HG03442 (cell line): ENCODE measurements at regions not wholly inside any gene's neighbourhood (a gene's known extent, or its start where the extent isn't known, plus 50 kb on each side); places are given as distances from the start of the nearest gene placed in this dataset.
"Not testable (repeated sequence)": the region's sequence is repeated elsewhere in the genome, so short reads cannot be mapped to it uniquely, and the experiment has no call there.

Experiments used
- ATAC-seq: cut with Tn5 transposase; IDR thresholded peaks from one replicate; pipeline ENCODE4 v1.9.1; 2021; ENCODE audit warnings: mild to moderate bottlenecking, moderate library complexity; ENCODE audit not compliant: unreplicated experiment

DNA sequence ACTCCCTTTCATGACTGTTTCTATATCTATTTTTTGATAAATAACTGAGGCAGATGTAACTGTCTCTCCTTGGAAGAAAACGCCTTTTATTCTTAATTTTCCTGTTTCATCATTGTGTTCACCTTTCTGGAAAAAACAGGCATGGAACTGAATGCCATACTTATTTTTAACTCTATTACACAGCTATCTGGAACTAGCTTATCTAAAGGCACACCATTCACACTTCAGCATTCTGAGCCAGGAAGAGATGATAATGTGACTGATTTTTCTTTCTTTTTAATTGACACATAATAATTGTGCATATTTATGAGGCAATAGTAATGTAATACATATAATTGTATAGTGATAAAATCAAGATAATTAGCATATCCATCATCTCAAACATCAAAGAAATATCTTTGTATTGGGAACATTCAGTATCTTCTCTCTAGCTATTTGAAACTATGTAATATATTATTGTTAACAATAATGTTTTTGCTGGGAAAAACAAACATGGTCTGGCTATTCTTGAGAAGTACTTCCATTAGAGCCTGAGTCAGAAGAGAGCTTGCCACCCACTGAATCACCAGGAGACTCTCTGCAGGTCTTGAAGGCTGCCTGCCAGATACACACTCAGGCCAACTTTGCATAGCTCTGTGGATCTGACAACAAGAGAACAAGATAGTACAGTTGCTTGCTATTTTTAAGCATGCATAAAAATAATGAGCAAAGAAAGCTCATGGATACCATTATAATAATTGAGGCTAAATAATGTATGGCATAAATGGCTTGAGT is 501.0 kb upstream of the EDIL3 start:
- no peak for ATAC-seq

DNA sequence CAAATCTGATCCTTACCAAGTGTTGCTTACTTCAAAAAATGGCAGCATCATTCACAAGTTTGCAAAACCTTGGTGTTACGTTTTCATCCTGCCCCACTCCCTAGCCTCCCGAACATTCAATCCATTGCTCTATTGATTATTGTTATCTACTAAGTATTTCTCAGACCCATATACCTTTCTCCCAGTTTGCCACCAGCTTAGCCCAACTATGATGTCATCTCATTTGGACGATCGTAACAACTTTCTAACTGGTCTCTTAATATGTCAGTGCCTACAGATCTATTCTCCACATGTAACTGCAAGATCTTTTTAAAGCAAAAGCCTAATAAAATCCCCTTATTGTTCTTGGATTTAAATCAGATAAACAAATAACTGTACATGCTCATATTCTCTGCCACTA is 497.1 kb upstream of the EDIL3 start:
- ATAC-seq = no peak

GRCh38 chr5:84874196-84874595 is 489.5 kb upstream of the EDIL3 start:
- no peak for ATAC-seq

DNA sequence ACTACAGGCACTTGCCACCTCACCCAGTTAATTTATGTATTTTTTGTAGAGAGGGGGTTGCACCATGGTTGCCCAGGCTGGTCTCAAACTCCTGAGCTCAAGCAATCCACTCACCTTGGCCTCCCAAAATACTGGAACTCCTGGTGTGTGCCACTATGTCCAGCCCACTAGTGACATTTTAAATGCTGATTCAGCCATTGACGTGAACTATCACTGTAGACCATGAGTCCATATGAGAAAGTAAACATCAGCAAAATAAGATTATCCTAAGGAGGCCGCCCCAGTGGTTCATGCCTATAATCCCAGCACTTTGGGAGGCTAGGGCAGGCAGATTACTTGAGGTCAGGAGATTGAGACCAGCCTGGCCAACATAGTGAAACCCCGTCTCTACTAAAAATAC is 488.1 kb upstream of the EDIL3 start:
- ATAC-seq = no peak

GRCh38 chr5:84870369-84870768 is 485.7 kb upstream of the EDIL3 start:
- no peak for ATAC-seq

DNA sequence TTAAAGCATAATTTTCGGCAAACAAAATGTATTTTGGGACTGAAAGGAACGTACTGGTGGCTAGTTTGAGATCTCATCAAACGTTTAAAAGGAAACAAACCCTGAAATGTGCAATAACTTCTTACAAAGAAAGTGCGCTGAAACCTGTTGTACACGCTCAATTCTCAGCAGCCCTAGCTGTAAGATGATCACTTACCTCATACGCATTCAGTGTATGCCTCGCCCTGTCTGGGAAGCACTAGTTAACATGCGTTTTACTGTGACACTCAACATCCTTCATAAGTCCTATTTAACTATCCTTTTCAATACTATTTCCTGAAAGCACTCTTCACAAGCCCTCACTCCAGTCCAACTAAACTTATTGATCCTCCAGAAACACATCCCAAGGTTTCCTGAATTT is 485.0 kb upstream of the EDIL3 start:
- ATAC-seq = no peak

DNA sequence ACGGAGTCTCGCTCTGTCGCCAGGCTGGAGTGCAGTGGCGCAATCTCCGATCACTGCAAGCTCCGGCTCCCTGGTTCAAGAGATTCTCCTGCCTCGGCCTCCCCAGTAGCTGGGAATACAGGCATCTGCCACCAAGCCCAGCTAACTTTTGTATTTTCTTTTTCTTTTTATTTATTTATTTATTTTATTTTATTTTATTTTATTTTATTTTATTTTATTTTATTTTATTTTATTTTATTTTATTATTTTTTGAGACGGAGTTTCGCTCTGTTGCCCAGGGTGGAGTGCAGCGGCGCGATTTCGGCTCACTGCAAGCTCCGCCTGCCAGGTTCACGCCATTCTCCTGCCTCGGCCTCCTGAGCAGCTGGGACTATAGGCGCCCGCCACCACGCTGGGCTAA is 479.3 kb upstream of the EDIL3 start:
- ATAC-seq = not testable (repeated sequence)

DNA sequence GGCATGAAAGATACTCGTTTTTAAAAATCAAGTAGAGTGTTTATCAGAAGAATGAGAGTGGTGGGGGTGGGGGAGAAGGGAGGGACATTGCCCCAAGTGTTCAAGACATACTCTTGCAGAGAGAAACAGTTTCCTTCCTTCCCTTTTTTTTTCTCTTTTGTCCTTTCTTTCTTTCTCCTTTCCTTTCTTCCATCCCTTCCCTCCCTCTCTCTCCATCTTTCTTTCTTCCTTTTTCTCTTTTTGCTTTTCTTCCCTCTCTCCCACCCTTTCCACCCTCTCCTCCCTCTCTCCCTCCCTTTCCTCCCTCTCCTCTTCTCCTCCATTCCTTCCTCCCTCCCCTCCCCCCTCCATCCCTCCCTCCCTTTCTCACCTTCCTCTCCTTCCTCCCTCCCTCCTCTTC is 478.3 kb upstream of the EDIL3 start:
- no peak for ATAC-seq

GRCh38 chr5:84862132-84862531 is 477.5 kb upstream of the EDIL3 start:
- ATAC-seq = no peak

DNA sequence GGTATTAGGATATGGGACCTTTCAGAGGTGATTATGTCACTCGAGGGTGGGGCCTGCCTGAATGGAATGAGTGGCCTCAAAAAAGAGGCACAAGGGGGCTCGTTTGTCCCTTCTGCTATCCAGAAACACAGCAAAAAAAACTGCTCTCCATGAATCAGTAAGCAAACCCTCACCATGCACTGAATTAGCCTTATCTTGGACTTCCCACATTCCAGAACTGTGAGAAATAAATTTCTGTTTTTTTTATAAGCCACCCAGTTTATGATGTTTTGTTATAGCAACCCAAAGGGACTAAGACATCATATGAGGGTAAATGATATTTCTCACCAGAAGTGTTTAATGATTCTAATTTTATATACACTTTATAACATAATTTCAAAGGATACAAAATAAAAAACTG is 476.6 kb upstream of the EDIL3 start:
- ATAC-seq = no peak

GRCh38 chr5:84859056-84859455 is 474.4 kb upstream of the EDIL3 start:
- no peak for ATAC-seq

GRCh38 chr5:84831701-84832100 is 447.0 kb upstream of the EDIL3 start:
- ATAC-seq = no peak

DNA sequence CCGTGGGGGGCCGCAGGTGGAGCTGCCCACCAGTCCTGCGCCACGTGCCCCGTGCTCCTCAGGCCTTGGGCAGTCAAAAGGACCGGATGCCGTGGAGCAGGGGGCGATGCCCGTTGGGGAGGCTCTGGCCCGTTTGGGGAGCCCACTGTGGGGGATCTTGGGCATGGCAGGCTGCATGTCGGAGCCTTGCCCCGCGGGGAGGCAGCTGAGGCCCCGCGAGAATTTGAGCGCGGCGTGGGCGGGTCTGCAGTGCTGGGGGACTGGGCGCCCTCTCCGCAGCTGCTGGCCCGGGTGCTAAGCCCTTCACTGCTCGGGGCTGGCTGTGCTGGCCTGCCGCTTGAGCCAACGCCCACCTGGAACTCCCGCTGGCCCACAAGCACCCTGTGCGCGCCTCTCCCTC is 445.6 kb upstream of the EDIL3 start:
- ATAC-seq = no peak

DNA sequence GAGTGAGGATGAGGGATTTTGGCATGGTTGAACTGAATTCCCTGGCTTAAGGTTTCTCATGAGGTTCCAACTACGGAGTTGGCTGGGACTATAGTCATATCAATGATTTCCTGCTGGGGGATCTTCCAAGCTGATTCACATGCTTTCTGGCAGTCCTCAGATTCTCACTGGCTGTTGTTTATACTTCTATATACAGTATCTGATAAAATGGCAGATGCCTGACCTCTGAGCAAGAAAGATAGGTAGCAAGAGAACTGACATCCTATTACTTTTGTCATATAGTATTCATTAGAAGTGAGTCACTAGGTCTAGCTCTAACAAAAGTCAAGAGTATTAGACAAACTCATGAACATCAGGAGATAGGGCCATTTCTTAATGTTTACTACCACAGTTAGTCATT is 440.9 kb upstream of the EDIL3 start:
- no peak for ATAC-seq

GRCh38 chr5:84821924-84822323 is 437.2 kb upstream of the EDIL3 start:
- ATAC-seq = no peak

DNA sequence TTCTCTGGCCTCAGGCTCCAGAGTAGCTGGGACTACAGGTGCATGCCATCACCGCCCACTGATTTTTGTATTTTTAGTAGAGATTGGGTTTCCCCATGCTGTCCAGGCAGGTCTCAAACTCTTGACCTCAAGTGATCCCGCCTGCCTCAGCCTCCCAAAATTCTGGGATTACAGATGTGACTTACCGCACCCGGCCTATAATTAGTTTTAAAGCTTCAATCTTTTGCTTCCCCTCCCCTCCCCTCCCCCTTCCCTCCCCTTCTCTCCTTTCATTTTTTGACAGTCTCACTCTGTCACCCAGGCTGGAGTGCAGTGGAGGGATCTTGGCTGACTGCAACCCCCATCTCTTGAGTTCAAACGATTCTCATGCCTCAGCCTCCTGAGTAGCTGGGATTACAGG is 433.3 kb upstream of the EDIL3 start:
- no peak for ATAC-seq

DNA sequence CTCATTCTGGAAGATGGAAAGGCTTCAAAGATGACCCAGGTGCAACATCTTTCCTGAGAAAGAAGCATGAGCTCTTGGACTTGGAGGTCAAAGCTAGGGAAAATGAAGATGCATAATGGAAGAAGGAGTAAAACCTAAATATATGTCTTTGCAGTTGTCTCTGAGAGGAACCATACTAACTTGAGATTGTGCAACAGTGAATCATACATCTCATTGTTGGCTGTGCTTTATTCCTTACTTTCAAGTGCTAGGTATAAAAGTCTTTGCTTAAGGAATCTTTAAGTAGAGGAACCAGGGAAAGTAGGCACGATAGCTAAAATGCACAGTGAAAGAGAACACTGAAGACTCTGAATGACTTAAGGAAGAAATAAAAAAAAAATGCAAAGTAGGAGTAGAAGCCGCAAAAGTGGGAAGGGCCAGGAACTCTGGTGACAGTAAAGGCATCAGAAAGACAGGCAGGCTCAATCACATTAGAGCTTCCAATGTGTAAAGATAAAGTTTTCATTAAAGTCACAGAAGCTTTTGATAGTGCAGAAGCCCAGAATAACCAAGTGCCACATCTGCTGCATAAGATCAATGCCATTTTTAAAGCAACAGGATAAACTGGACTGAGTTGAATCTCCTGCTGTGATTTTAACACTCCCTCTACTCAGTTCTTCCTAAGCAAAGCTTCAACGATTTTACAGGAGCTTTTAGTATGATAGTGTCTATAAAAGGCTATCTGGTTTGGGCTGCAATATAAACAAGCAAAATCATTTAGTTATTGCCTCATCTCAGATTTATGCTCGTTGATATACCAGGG is 432.3 kb upstream of the EDIL3 start:
- no peak for ATAC-seq

- no peak for ATAC-seq
Observed at GRCh38 chr5:84816160-84816559, 431.5 kb upstream of the EDIL3 start.

- ATAC-seq = no peak
Observed at GRCh38 chr5:84805473-84805872, 420.8 kb upstream of the EDIL3 start.

DNA sequence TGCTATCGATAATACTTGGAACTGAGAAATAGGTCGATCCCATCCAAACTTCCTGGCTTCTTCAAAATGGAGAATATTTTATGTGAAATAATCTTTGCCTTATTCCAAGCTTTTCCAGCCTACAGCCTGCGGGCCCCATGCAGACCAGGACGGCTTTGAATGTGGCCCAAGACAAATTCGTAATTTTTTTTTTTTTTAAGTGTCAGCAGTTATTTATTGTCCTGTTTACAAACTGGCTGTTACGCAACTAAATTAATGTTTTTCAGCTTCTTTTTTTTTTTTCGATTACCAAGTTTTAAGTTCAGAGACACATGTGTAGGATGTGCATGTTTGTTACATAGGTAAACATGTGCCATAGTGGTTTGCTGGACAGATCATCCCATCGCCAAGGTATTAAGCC is 411.7 kb upstream of the EDIL3 start:
- no peak for ATAC-seq

DNA sequence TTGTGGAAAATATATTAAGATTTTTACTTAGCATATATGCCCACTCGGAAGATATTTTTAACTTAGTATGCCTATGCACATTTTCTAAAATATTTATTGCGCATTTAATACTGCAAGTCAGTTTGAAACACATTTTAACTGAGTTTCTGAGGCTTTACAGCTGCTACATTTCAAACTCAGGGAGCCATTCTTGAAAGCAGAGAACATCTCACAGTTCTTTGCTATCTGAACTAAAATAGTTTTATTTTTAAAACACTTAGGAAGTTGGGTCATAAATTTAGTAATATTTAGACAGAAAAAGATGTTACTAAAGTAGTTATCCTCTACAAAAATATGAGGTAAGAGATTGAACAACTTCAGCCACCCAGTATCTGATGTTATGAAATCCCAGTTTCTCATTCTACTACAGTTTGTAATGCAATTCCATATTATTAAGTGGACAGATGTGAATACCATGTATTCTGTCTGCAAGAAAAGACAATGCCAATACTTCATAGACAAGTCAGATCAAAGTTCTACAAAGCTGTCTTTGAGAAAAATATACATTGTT is 409.9 kb upstream of the EDIL3 start:
- ATAC-seq = no peak

DNA sequence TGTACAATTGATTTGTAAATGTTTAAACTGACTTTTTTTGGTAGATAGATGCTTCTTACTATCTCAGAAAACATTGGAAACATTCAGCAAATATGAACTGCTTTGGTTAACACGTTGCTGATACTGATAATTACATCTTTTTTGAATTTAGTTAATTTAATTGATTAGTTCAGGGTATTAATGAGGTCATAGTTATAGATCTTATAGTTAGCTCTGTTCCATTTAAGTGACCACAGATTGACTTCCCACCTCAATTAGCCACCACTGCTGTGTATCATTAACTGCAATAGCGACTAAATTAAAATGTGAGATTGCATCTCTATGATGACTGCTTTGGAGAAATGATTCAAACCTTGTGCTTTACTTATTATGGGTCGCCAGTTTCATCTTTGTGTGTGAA is 407.1 kb upstream of the EDIL3 start:
- ATAC-seq = no peak
